ENCODE measurements at regions not wholly inside any gene's neighbourhood (a gene's known extent, or its start where the extent isn't known, plus 50 kb on each side); places are given as distances from the start of the nearest gene placed in this dataset.

DNA sequence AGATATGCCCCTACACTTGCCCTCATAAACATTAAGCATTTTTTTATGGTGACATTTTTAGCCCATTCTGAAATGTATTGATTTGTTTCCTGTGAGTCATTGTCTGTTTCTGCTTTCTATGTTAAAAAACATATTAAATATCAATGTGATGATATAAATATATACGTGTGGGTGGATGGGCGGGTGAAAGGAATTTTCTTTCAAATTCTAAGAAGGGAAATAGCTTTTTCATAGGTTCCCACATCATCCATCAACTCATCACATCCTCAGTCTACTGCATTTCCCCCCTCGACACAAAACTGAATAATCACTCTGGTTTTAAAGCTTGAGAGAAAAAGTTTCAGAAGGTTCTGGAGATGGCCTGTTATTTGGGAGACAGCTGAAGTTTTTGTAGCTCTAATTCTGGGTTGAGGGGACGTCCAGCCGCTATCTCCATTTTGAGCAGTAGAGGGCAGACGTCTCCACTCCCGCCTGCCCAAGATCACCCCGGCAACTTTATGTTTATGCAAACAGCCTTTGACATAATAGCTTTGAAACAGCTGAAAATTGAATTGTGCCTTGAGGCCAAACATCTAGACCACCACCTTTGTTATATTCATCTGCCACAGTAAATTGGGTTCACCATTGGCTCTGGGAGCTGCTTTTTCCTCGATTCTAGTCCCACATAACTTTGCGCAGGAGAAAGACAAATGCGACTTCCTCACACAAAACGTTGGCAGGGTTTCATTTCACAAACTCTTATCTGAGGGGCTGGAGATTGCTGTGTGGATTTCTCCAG, 216.2 kb upstream of the CLINT1 start:
- peak; percentile 46 for FAIRE-seq
- TF ChIP-seq, protein P1, sequence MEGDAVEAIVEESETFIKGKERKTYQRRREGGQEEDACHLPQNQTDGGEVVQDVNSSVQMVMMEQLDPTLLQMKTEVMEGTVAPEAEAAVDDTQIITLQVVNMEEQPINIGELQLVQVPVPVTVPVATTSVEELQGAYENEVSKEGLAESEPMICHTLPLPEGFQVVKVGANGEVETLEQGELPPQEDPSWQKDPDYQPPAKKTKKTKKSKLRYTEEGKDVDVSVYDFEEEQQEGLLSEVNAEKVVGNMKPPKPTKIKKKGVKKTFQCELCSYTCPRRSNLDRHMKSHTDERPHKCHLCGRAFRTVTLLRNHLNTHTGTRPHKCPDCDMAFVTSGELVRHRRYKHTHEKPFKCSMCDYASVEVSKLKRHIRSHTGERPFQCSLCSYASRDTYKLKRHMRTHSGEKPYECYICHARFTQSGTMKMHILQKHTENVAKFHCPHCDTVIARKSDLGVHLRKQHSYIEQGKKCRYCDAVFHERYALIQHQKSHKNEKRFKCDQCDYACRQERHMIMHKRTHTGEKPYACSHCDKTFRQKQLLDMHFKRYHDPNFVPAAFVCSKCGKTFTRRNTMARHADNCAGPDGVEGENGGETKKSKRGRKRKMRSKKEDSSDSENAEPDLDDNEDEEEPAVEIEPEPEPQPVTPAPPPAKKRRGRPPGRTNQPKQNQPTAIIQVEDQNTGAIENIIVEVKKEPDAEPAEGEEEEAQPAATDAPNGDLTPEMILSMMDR (IDR thresholded peaks at IDR 0.05; ENCODE audit: insufficient read depth, missing control alignments) = peak; percentile 79
- DNase-seq (ENCODE audit: insufficient read length, low spot score) = peak; percentile 14

DNA sequence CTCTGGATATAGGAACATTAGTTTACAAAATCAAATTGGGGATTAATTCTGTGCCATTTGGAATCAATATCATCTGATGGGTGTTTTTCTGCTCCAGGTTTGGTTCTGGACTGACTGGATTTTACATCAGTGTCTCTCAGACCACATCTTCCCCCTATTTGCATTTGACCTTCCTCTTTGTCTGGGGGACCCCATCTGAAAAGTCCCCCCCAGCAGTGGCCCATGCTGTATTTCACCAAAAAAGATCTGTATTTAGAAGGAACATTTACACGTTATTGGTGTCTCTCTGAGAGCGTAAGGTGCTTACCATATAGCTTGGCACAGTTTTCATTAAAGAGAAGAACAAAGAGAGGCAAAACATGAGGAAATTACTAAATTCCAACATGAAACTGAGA, 215.6 kb upstream of the CLINT1 start:
- TF ChIP-seq, protein P1 (IDR thresholded peaks at IDR 0.05; ENCODE audit: insufficient read depth, missing control alignments) = no peak
- DNase-seq (ENCODE audit: insufficient read length, low spot score) (no peak), FAIRE-seq (no peak)

DNA sequence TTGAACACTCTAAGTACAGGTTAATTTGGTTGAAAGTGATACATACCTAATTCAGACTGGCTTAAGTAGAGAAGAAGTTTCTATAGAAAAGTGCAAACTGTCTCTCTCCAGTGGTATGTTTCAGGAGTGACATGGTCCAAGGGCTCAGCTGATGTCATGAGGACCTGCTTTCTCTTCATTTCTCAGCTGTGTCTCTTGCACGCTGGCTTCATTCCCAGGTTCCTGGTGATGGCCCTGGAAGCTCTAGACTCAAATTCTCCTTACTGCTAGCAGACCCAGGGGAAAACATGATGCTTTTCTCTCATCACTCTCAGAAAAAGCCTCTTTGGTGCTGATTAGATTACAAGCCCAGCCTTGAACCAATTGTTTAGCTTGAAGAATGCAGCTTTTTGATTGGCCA, 211.9 kb upstream of the CLINT1 start:
- TF ChIP-seq, protein P1 (IDR thresholded peaks at IDR 0.05; ENCODE audit: insufficient read depth, missing control alignments) = no peak
- FAIRE-seq (no peak), DNase-seq (ENCODE audit: insufficient read length, low spot score) (no peak)

DNA sequence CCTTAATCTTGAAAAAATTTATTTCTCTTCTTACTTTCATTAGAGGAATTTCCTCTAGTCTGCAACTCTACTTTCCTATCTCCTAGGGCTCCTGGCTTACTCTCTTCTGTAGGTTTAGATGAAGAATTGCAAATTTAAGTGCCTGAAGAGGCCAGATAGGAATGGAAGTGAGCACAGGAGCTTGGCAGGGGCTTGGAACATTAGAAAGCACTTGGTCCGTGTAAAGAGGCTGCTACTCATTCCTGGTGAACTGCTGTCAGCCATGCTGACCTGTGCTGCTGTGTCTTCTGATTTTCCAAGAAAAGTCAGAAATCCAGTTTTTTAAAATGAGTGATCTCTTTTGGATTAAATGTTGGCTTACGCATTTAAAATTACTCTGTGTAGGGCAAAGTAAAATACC, 210.9 kb upstream of the CLINT1 start:
- DNase-seq (ENCODE audit: insufficient read length, low spot score) (no peak), FAIRE-seq (no peak)
- TF ChIP-seq, protein P1 (IDR thresholded peaks at IDR 0.05; ENCODE audit: insufficient read depth, missing control alignments) = no peak

DNA sequence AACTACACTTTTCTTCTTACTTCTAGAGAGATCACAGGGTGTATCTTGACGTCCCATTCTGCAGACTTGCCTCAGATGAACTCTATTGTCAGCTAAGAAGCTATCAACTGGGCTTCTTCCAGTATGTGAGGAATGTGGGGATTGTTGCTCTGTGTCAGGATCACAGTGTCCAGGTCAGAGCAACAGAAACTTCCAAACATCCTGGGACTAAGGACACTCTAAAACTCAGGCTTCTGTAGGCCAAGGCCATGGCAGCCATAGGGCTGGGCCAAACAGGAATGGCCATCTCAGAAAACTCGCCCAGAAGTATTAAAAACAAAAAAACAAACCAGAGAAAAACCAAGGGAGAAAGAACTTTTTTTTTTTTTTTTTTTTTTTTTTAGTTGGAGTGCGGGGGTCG, 210.0 kb upstream of the CLINT1 start:
- TF ChIP-seq, protein P1 (IDR thresholded peaks at IDR 0.05; ENCODE audit: insufficient read depth, missing control alignments) = no peak
- FAIRE-seq (no peak), DNase-seq (ENCODE audit: insufficient read length, low spot score) (no peak)

DNA sequence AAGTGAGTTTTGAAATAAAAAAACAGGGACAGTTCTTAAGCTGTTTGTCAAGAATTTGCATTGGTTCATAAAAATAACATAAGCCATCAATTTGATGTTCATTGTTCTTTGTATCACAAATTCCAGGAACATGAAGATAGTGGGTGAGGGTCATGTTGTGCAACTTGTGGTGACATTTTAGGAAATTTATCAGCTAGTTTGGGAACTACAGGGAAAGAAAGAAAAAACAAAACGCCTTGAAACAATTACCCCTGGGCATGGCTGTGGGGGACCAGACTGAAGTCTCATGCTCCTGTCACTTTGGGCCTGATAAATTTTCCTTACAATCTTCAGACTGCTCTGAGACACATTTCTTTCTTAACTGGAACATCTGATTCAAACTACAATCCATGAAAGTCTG, 207.1 kb upstream of the CLINT1 start:
- DNase-seq (ENCODE audit: insufficient read length, low spot score) = no peak
- no peak for FAIRE-seq

More for the DNA sequence above, 207.1 kb upstream of the CLINT1 start:
- TF ChIP-seq, protein P1 (IDR thresholded peaks at IDR 0.05; ENCODE audit: insufficient read depth, missing control alignments) = no peak

All from D721Med (cell line).